Spleen (tissue), 7 donors: ENCODE measurements at regions not wholly inside any gene's neighbourhood (a gene's known extent, or its start where the extent isn't known, plus 50 kb on each side); places are given as distances from the start of the nearest gene placed in this dataset.

Experiments used
- CTCF ChIP-seq, 11 experiments: fragments of 200-600 bp in 7 of 11; fragments of 450-650 bp in 4 of 11; sonication (generic) in 4 of 11; IDR thresholded peaks in 8 of 11; conservative IDR thresholded peaks in 3 of 11; 1 replicate in 7 of 11; 2 replicates in 4 of 11; pipeline versions ENCODE4 v1.4.0 to v1.8.0; 2016 to 2021; ENCODE audit warnings: antibody characterized with exemption in 11 of 11, inconsistent platforms in 4 of 11, mild to moderate bottlenecking in 1 of 11
- POLR2A ChIP-seq, 3 donors: fragments of 450-650 bp; IDR thresholded peaks; one replicate each; pipeline ENCODE4 v1.5.1; 2017; ENCODE audit warnings: antibody characterized with exemption in 3 of 3, mild to moderate bottlenecking in 1 of 3
- donor health status: DM: no; HTN: no; CAD: no; lungs with moderate emphysema.
- donor health status: DM: no; HTN: no; CAD: no.
- donor health status: DM: no; HTN: no; CAD: no.

GRCh38 chr7:81637534-81637933, 132.3 kb downstream of the HGF start:
- TF ChIP-seq CTCF (IDR thresholded peaks at IDR 0.05 in 8 of 11, conservative IDR thresholded peaks at IDR 0.05 in 3 of 11) (no peak), POLR2A (IDR thresholded peaks at IDR 0.05) (no peak)
